Esophagus muscularis mucosa (tissue), 4 donors: ENCODE measurements at regions not wholly inside any gene's neighbourhood (a gene's known extent, or its start where the extent isn't known, plus 50 kb on each side); places are given as distances from the start of the nearest gene placed in this dataset.

ENCODE experiments used
- DNase-seq: peaks from one replicate; pipeline ENCODE4 v3.0.0-alpha.2; 2017; ENCODE audit errors: extremely low spot score
- H3K27ac ChIP-seq, 4 donors: fragments of 200-600 bp; sonication (generic); replicated peaks in 1 of 4; 1 replicate in 3 of 4; 2 replicates in 1 of 4; pipeline ENCODE4 v1.5.1; 2016 to 2019; ENCODE audit warnings: mild to moderate bottlenecking in 1 of 4
- H3K27me3 ChIP-seq, 4 donors: fragments of 200-600 bp; sonication (generic); one replicate each; pipeline versions ENCODE4 v1.5.1 to v1.6.0; 2016 to 2019
- H3K36me3 ChIP-seq, 4 donors: fragments of 200-600 bp; sonication (generic); one replicate each; pipeline ENCODE4 v1.5.1; 2016 to 2019
- H3K4me1 ChIP-seq, 4 donors: fragments of 200-600 bp; sonication (generic); one replicate each; pipeline ENCODE4 v1.5.1; 2016 to 2019
- H3K4me3 ChIP-seq, 4 donors: fragments of 200-600 bp; sonication (generic); 1 replicate in 2 of 4; 2 replicates in 2 of 4; pipeline ENCODE4 v1.5.1; 2016 to 2019; ENCODE audit warnings: mild to moderate bottlenecking in 4 of 4, moderate library complexity in 1 of 4
- H3K9me3 ChIP-seq, 4 donors: fragments of 200-600 bp; sonication (generic); 1 replicate in 3 of 4; 2 replicates in 1 of 4; pipeline ENCODE4 v1.5.1; 2016 to 2019
- CTCF ChIP-seq, 3 experiments: fragments of 200-600 bp in 2 of 3; fragments of 450-650 bp in 1 of 3; sonication (generic) in 2 of 3; IDR thresholded peaks; one replicate each; pipeline ENCODE4 v1.5.1; 2017 to 2019; ENCODE audit warnings: antibody characterized with exemption in 3 of 3, mild to moderate bottlenecking in 2 of 3, moderate library complexity in 1 of 3
- EP300 ChIP-seq: sonication (generic); formaldehyde crosslinking; IDR thresholded peaks from one replicate; pipeline ENCODE4 v1.6.1; 2017; ENCODE audit warnings: antibody characterized with exemption
- POLR2A ChIP-seq: fragments of 450-650 bp; IDR thresholded peaks from one replicate; pipeline ENCODE4 v1.6.1; 2017; ENCODE audit warnings: antibody characterized with exemption, moderate library complexity, mild to moderate bottlenecking, low read depth
- POLR2AphosphoS5 ChIP-seq, 2 donors: sonication (generic); formaldehyde crosslinking; IDR thresholded peaks; one replicate each; pipeline ENCODE4 v1.6.1; 2017; ENCODE audit warnings: antibody characterized with exemption in 2 of 2
- WGBS: methylation state at CpG from one replicate; pipeline ENCODE4 v1.1.5; 2018; 5-methylcytosine and 5-hydroxymethylcytosine counted together
- intact Hi-C: fragments of 100-400 bp; cut with DNase I; formaldehyde crosslinking; loops from one replicate; pipeline ENCODE4 v1.15.1; 2023

GRCh38 chr6:91804981-91805380 is 1218.1 kb upstream of the MAP3K7 start:
- H3K4me1 ChIP-seq = no peaks in the 10 kb centered on the region
- no peaks in the 10 kb centered on the region for H3K27me3 ChIP-seq
- H3K9me3 ChIP-seq = no peaks in the 10 kb centered on the region
- TF ChIP-seq POLR2A (no peak), POLR2AphosphoS5 (IDR thresholded peaks at IDR 0.05) (no peak), CTCF (IDR thresholded peaks at IDR 0.05) (no peak), EP300 (no peak)
- WGBS = 81% methylated on average over 3 of the region's 3 CpGs
- H3K36me3 ChIP-seq = no peaks in the 10 kb centered on the region
- no peak overlapping the region for H3K27ac ChIP-seq
- DNase-seq = no peak
- intact Hi-C loops = no loop called here
- H3K4me3 ChIP-seq = no peak overlapping the region

GRCh38 chr6:91802431-91802830 is 1215.6 kb upstream of the MAP3K7 start:
- Histone ChIP-seq H3K27ac (no peak overlapping the region), H3K4me1 (no peaks in the 10 kb centered on the region), H3K36me3 (no peaks in the 10 kb centered on the region), H3K27me3 (no peaks in the 10 kb centered on the region), H3K4me3 (no peak overlapping the region), H3K9me3 (no peaks in the 10 kb centered on the region)
- no peak for DNase-seq
- intact Hi-C loops = no loop called here
- WGBS = 63% methylated on average over 1 of the region's 1 CpG
- TF ChIP-seq EP300 (no peak), POLR2AphosphoS5 (IDR thresholded peaks at IDR 0.05) (no peak), POLR2A (no peak), CTCF (IDR thresholded peaks at IDR 0.05) (no peak)

GRCh38 chr6:91796603-91797002 is 1209.7 kb upstream of the MAP3K7 start:
- WGBS = 85% methylated on average over 1 of the region's 1 CpG
- no peaks in the 10 kb centered on the region for H3K27me3 ChIP-seq
- H3K9me3 ChIP-seq = no peaks in the 10 kb centered on the region
- no peak overlapping the region for H3K4me3 ChIP-seq
- no peak for DNase-seq
- intact Hi-C loops = no loop called here
- no peaks in the 10 kb centered on the region for H3K36me3 ChIP-seq
- no peak overlapping the region for H3K27ac ChIP-seq
- no peaks in the 10 kb centered on the region for H3K4me1 ChIP-seq
- TF ChIP-seq POLR2A = no peak
- no peak for TF ChIP-seq POLR2AphosphoS5 (IDR thresholded peaks at IDR 0.05)
- no peak for TF ChIP-seq CTCF (IDR thresholded peaks at IDR 0.05)
- TF ChIP-seq EP300 = no peak

GRCh38 chr6:91788501-91788900 is 1201.6 kb upstream of the MAP3K7 start:
- Histone ChIP-seq H3K4me3 (no peak overlapping the region), H3K9me3 (no peaks in the 10 kb centered on the region), H3K27ac (no peak overlapping the region), H3K36me3 (no peaks in the 10 kb centered on the region), H3K4me1 (no peaks in the 10 kb centered on the region), H3K27me3 (no peaks in the 10 kb centered on the region)
- intact Hi-C loops = no loop called here
- WGBS = 75% methylated on average over 2 of the region's 2 CpGs
- TF ChIP-seq CTCF (IDR thresholded peaks at IDR 0.05) (no peak), POLR2A (no peak), EP300 (no peak), POLR2AphosphoS5 (IDR thresholded peaks at IDR 0.05) (no peak)
- DNase-seq = no peak

GRCh38 chr6:91786474-91787184 is 1199.8 kb upstream of the MAP3K7 start:
- Histone ChIP-seq H3K27ac (no peak overlapping the region), H3K9me3 (no peaks in the 10 kb centered on the region), H3K4me3 (no peak overlapping the region), H3K36me3 (no peaks in the 10 kb centered on the region), H3K4me1 (no peaks in the 10 kb centered on the region), H3K27me3 (no peaks in the 10 kb centered on the region)
- TF ChIP-seq POLR2AphosphoS5 (IDR thresholded peaks at IDR 0.05) (no peak), CTCF (IDR thresholded peaks at IDR 0.05) (no peak), POLR2A (no peak), EP300 (no peak)
- DNase-seq = no peak
- intact Hi-C loops = no loop called here
- WGBS = 51% methylated on average over 11 of the region's 11 CpGs
